H1 (cell line): ENCODE measurements at regions not wholly inside any gene's neighbourhood (a gene's known extent, or its start where the extent isn't known, plus 50 kb on each side); places are given as distances from the start of the nearest gene placed in this dataset.

ENCODE experiments used
- TF ChIP-seq, protein P1 (sequence below), 3 experiments: IDR thresholded peaks; 1 replicate in 2 of 3; 2 replicates in 1 of 3; pipeline versions ENCODE4 v1.5.1 to v1.6.1; 2011; ENCODE audit warnings: low read length in 3 of 3, mild to moderate bottlenecking in 3 of 3, inconsistent platforms in 2 of 3, low read depth in 1 of 3, moderate library complexity in 1 of 3; ENCODE audit not compliant: insufficient read depth in 1 of 3; ENCODE audit errors: control extremely low read depth in 1 of 3

DNA sequence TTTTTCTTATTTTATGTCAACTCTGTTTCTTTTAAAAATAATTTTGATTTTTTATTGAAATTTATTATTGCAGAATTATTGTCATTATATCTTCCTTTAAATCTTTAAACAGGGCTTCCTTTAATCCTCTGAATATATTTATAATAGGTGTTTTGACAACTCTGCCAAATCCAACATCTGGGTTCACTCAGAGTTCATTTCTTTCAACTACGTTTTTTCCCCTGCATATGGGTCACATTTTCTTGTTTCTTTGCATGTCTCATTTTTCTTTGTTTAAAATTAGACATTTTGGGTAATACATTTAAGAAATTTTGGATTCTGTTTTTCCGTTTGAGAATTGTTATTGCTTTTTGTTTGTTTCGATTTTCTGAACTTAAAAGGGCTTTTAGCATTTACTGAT lies 655.1 kb upstream of the CITED2 start (continued):
- TF ChIP-seq, protein P1, sequence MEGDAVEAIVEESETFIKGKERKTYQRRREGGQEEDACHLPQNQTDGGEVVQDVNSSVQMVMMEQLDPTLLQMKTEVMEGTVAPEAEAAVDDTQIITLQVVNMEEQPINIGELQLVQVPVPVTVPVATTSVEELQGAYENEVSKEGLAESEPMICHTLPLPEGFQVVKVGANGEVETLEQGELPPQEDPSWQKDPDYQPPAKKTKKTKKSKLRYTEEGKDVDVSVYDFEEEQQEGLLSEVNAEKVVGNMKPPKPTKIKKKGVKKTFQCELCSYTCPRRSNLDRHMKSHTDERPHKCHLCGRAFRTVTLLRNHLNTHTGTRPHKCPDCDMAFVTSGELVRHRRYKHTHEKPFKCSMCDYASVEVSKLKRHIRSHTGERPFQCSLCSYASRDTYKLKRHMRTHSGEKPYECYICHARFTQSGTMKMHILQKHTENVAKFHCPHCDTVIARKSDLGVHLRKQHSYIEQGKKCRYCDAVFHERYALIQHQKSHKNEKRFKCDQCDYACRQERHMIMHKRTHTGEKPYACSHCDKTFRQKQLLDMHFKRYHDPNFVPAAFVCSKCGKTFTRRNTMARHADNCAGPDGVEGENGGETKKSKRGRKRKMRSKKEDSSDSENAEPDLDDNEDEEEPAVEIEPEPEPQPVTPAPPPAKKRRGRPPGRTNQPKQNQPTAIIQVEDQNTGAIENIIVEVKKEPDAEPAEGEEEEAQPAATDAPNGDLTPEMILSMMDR (IDR thresholded peaks at IDR 0.05; ENCODE audit: control extremely low read depth in 1 of 3, insufficient read depth in 1 of 3, low read depth in 1 of 3, low read length in 3 of 3) = no peak
